Posterior vena cava (tissue), 2 donors: ENCODE measurements at regions not wholly inside any gene's neighbourhood (a gene's known extent, or its start where the extent isn't known, plus 50 kb on each side); places are given as distances from the start of the nearest gene placed in this dataset.
"Not testable (repeated sequence)": the region's sequence is repeated elsewhere in the genome, so short reads cannot be mapped to it uniquely, and the experiment has no call there.

Experiments
- DNase-seq: peaks from one replicate; pipeline ENCODE4 v3.0.0-alpha.2; 2020; ENCODE audit warnings: low spot score
- intact Hi-C, 2 donors: fragments of 100-400 bp; cut with DNase I; formaldehyde crosslinking; loops; one replicate each; pipeline versions ENCODE4 v1.14.1 to v1.14.2; 2022 to 2023
- donor health status: DM: yes; HTN: yes; CAD: no.
- donor health status: DM: yes; HTN: yes; CAD: no.

GRCh38 chr21:31819692-31820091 is 53.1 kb upstream of the HUNK start:
- DNase-seq, intact Hi-C loops: not testable (repeated sequence)

GRCh38 chr21:31814356-31814755 is 58.5 kb upstream of the HUNK start:
- intact Hi-C loops, DNase-seq: not testable (repeated sequence)

GRCh38 chr21:31813862-31814261 is 59.0 kb upstream of the HUNK start:
- DNase-seq, result no peak
- intact Hi-C loops, result no loop called here

- DNase-seq, result no peak
- intact Hi-C loops, result no loop called here
Measured at GRCh38 chr21:31804008-31804394, 68.8 kb upstream of the HUNK start.

- intact Hi-C loops, result no loop called here
- DNase-seq, result no peak
Measured at GRCh38 chr21:31803039-31804007, 69.5 kb upstream of the HUNK start.

GRCh38 chr21:31802331-31802730 is 70.4 kb upstream of the SCAF4 start:
- no peak for DNase-seq
- intact Hi-C loops, result no loop called here

GRCh38 chr21:31801551-31802219 is 69.8 kb upstream of the SCAF4 start:
- DNase-seq, result no peak
- intact Hi-C loops, result no loop called here

GRCh38 chr21:31798842-31799704 is 67.2 kb upstream of the SCAF4 start:
- no peak for DNase-seq
- intact Hi-C loops, result no loop called here

- intact Hi-C loops, result no loop called here
- DNase-seq, result no peak
Measured at GRCh38 chr21:31795992-31796391, 64.1 kb upstream of the SCAF4 start.

- intact Hi-C loops, DNase-seq: not testable (repeated sequence)
Measured at GRCh38 chr21:31790420-31790819, 58.5 kb upstream of the SCAF4 start.

GRCh38 chr21:31788581-31788980 is 56.7 kb upstream of the SCAF4 start:
- intact Hi-C loops, result loop anchor here in 1 of 2 donors (10.0 kb wide), 1 partner anchor 466 kb away; no protein-coding TSS in a partner anchor

GRCh38 chr21:31787691-31788090 is 55.8 kb upstream of the SCAF4 start:
- intact Hi-C loops, result loop anchor here in 1 of 2 donors (10.0 kb wide), 1 partner anchor 467 kb away; no protein-coding TSS in a partner anchor
- not testable (repeated sequence) for DNase-seq

More at GRCh38 chr21:31788581-31788980, 56.7 kb upstream of the SCAF4 start:
- DNase-seq, result no peak

GRCh38 chr21:31786164-31786920 is 54.4 kb upstream of the SCAF4 start:
- DNase-seq, result no peak
- intact Hi-C loops, result loop anchor here in 1 of 2 donors (10.0 kb wide), 1 partner anchor 468 kb away; no protein-coding TSS in a partner anchor

GRCh38 chr21:31785237-31786163 is 53.6 kb upstream of the SCAF4 start:
- intact Hi-C loops, result loop anchor here in 1 of 2 donors (10.0 kb wide), 1 partner anchor 469 kb away; no protein-coding TSS in a partner anchor
- DNase-seq, result not testable (repeated sequence)

GRCh38 chr21:31781737-31782136 is 49.8 kb upstream of the SCAF4 start:
- intact Hi-C loops, result loop anchor here in 1 of 2 donors (10.0 kb wide), 1 partner anchor 473 kb away; no protein-coding TSS in a partner anchor
- DNase-seq, result peak; percentile 83
